Amygdala (tissue), 56 donors: ENCODE measurements at regions not wholly inside any gene's neighbourhood (a gene's known extent, or its start where the extent isn't known, plus 50 kb on each side); places are given as distances from the start of the nearest gene placed in this dataset.
A peak's percentile ranks its signal among the peaks of the same experiment; 100 is the strongest.

Experiments used
- DNase-seq, 56 donors: peaks; one replicate each; lab custom pipeline; 2025; lab: John Stamatoyannopoulos, UW

- no peak for DNase-seq
Observed at GRCh38 chr10:107420196-107420595, 255.7 kb upstream of the SORCS1 start.

- DNase-seq = no peak
Observed at GRCh38 chr10:107418085-107418806, 253.7 kb upstream of the SORCS1 start.

DNA sequence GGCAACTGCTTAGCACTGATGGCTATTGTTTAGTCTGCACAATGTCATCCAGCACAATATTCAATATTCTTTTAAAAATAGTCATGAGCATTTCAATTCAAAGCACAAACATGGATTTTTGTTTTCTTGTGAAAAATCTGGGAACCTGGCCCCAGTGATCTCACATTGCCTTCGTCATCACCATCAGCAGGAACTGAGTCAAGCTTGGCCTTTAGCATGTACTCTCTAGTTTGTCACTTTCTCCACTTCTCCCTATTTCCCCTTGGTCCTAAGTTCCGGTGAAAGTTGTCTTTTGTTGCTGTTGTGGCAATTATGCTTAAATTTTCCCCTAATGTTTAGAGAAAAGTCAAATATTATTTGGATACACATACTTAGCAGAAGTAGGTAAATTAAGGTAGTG, 252.9 kb upstream of the SORCS1 start:
- no peak for DNase-seq

DNA sequence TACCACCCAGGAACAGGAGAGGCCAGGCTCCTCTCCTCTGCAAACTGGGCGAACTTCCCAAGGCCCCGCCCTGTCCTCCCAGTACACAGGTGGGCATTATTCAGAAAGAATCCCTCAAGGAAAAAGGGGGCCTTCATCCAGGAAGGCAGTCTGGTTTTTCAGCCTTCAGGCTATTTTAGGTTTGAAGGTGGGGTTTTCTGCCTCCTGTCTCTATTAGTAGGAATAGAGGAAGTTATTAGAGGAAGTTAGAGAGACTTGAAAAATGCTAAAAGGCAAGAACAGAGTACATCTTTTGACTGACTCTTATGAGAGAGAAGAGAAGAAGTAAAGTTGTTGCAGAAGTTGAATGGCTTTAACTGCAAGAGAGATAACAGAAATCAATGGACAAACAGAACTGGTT, 250.9 kb upstream of the SORCS1 start:
- DNase-seq = no peak

- no peak for DNase-seq
Observed at GRCh38 chr10:107413971-107414370, 249.5 kb upstream of the SORCS1 start.

DNA sequence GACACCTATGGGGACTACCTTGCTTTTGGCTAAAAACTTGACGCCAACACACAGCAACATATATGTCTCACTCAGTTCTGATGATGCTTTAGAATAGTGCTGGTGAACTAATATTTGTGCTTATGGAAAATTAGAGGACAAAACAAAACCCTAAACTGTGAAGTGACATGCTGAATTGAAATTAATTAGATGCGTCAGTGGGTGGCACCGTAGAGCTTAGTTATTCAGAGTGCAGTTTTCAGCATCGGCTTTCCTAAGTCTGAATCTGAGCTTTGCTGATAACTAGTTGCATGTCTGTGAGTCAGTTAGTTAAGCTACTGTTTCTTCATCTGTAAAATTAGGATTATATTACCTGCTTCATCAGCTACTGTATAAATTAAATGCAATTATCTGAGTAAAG, 245.0 kb upstream of the SORCS1 start:
- DNase-seq = peak in 4 of 56 donors; percentile 2 to 13 (median 10)

- no peak for DNase-seq
Observed at GRCh38 chr10:107398115-107398514, 233.6 kb upstream of the SORCS1 start.

GRCh38 chr10:107391901-107392300, 227.4 kb upstream of the SORCS1 start:
- DNase-seq = no peak

DNA sequence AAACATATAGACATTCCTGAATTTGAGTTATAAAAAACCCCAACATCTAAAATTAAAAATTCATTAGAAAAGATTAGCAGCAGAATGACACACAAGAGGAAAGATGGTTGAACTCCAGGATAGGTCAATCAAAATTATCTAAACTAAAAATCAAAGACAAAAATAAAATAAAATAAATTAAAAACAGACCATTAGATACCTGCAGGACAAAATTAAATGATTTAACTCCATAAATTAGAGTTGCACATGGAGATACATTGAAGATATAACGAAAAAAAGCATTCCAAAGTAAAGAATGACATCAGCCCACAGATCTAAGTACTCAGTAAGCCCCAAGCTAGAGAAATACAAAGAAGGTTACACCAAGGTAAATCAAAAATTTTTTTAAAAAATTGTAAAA, 226.1 kb upstream of the SORCS1 start:
- DNase-seq = no peak

DNA sequence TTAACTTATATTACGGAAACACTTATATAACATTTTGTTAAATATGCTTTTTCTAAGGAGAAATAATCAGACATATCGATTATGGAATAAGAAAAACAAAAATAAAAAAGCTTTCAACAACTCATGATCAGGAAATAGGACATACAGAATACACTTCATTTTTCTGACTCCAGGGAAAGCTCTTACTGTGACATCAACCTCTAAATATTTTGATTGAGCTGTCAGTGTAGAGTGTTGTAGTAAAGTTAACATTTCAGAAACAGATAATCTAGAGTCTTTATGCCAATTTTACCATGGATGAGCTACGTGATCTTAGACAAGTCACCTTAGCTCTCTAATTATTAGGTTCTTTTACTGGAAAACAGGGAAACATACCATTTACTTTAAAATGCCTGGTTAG, 218.9 kb upstream of the SORCS1 start:
- DNase-seq = no peak

DNA sequence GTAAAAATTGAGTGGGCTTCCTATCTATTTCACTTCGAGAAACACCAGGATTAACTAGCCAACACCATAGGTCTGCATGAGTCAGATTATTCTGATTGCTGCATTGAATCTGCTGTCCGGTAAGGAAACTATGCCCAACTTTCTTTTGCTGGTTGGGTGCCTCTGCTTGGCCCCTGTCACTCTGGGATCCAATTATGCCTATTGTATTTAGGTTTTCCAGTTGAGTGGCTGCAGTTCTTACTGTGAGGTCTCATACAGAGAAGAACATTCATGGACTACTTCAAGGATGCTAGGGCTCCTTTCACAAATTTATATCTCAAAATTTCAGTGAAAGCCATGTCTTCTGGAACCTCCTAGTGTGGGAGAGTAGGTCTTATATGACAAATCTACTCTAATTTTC, 215.1 kb upstream of the SORCS1 start:
- no peak for DNase-seq

DNA sequence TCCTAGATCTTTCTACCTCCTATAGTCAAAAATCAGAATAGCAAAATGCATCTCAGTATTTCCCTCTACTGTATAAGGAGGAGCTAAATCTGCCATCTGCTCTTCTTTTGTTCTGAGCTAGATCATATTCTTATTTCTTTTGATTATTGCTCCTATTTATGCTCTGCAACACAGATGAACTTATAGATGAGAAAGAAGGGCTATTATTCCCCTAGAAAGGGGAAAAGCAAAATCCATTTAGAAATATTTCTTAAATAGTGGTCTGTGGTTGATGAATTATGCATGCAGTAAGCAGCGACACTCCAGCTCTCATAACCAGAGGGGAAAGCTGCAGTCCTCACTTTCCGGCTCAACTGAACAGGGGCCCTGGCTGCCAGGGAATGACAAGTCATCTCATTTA, 207.3 kb upstream of the SORCS1 start:
- DNase-seq = no peak

- DNase-seq = no peak
Observed at GRCh38 chr10:107364872-107365271, 200.4 kb upstream of the SORCS1 start.

GRCh38 chr10:107362306-107362705, 197.8 kb upstream of the SORCS1 start:
- no peak for DNase-seq

DNA sequence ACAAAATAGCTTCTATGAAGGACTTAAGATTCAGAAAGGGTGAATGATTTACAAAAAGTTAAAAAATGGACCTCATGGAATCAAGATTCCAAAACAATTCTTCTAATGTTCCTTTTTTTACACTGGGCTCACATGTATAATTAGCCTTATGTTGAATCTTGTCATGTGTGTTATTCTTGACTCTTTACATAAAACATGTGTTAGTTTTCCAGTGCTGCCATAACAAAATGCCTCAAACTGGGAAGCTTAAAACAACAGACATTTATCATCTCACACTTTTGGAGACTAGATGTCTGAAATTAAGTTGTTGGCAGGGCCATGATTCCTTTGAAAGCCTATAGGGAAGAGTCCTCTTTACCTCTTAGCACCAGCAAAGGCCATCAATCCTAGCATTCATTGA, 192.5 kb upstream of the SORCS1 start:
- no peak for DNase-seq

DNA sequence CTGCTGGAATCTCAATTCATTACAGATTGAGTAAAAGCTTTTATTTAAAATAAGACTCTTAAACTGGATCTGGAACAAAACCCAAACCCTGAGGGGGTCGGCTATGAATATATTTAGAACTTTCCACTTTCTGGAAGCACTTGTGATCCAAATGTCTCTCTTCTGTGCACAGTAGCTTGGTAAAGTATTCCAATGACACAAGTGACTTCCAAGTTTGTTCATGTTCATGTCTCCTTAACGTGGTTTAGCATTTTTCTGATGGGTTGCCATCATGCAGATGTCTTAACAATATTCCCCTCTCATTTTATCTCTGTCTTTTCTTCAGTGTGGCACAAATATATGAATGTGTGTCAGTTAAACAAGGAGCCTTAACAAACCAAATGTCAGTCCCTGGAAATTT, 191.9 kb upstream of the SORCS1 start:
- DNase-seq = no peak

DNA sequence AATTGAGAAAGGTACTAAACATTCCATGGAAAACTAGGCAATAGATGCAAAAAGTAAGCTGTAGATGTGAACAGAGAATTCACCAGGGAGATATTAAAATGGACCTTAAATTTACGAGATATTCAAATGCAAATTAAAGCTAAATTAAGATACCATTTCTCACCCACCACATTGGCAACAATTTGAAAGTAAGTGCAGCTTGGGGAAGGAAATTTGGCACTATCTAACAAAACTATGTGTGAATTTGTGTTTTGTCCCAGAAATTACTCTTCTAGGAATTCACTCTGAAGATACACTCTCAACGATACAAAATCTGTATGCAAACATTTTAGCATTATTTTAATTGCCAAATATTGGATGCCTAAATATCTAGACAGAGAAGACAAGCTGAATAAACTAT, 178.2 kb upstream of the SORCS1 start:
- no peak for DNase-seq

GRCh38 chr10:107341281-107341680, 176.8 kb upstream of the SORCS1 start:
- DNase-seq = no peak

- DNase-seq = no peak
Observed at GRCh38 chr10:107340326-107340725, 175.8 kb upstream of the SORCS1 start.

GRCh38 chr10:107336061-107336460, 171.6 kb upstream of the SORCS1 start:
- DNase-seq = no peak

- DNase-seq = no peak
Observed at GRCh38 chr10:107317592-107317991, 153.1 kb upstream of the SORCS1 start.

DNA sequence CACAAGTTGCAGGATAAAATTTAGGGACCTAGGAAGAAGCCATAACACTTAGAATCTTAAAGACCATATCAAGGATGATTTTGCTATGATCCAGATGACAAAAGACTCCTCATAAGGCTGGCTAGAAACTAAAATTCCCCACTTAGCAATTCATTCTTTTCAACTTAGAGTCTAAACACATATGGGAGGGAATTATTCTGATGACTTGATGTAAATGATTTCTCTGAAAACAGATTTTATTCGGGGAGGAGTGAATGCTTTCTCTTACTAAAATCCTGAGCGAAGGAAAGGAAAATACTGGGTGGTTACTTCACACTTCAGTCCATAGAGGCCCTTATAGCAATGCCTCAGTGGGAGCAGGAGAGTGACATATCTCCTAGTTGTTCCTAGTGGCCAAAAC, 138.7 kb upstream of the SORCS1 start:
- no peak for DNase-seq

GRCh38 chr10:107299606-107300005, 135.1 kb upstream of the SORCS1 start:
- DNase-seq = peak in 3 of 56 donors; percentile 1 to 3 (median 2)
